ENCODE measurements at regions not wholly inside any gene's neighbourhood (a gene's known extent, or its start where the extent isn't known, plus 50 kb on each side); places are given as distances from the start of the nearest gene placed in this dataset.

GRCh38 chr14:85824526-85824925, 294.6 kb downstream of the FLRT2 start:
- no peak for TF ChIP-seq EZH2phosphoT487 (IDR thresholded peaks at IDR 0.05; ENCODE audit: low read depth, severe bottlenecking, unreplicated experiment)
- TF ChIP-seq, protein P1, sequence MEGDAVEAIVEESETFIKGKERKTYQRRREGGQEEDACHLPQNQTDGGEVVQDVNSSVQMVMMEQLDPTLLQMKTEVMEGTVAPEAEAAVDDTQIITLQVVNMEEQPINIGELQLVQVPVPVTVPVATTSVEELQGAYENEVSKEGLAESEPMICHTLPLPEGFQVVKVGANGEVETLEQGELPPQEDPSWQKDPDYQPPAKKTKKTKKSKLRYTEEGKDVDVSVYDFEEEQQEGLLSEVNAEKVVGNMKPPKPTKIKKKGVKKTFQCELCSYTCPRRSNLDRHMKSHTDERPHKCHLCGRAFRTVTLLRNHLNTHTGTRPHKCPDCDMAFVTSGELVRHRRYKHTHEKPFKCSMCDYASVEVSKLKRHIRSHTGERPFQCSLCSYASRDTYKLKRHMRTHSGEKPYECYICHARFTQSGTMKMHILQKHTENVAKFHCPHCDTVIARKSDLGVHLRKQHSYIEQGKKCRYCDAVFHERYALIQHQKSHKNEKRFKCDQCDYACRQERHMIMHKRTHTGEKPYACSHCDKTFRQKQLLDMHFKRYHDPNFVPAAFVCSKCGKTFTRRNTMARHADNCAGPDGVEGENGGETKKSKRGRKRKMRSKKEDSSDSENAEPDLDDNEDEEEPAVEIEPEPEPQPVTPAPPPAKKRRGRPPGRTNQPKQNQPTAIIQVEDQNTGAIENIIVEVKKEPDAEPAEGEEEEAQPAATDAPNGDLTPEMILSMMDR (IDR thresholded peaks at IDR 0.05; ENCODE audit: poor library complexity): no peak

Measured in hepatocyte (in vitro differentiated cells).